ENCODE measurements at regions not wholly inside any gene's neighbourhood (a gene's known extent, or its start where the extent isn't known, plus 50 kb on each side); places are given as distances from the start of the nearest gene placed in this dataset.

- no peak overlapping the region for H3K27ac ChIP-seq
- no peak for ATAC-seq (ENCODE audit: insufficient number of reproducible peaks, low FRiP score, low read depth)
Measured at GRCh38 chr22:49574881-49575702, 252.6 kb downstream of the BRD1 start.

GRCh38 chr22:49574205-49574880, 253.3 kb downstream of the BRD1 start:
- ATAC-seq (ENCODE audit: insufficient number of reproducible peaks, low FRiP score, low read depth) (no peak), DNase-seq (ENCODE audit: low spot score) (no peak)
- H3K36me3 ChIP-seq, result no peaks in the 10 kb centered on the region
- no peak for TF ChIP-seq CTCF (IDR thresholded peaks at IDR 0.05)
- no peaks in the 10 kb centered on the region for H3K27me3 ChIP-seq (replicated peaks; ENCODE audit: insufficient read depth)
- no peak overlapping the region for H3K27ac ChIP-seq
- no peak overlapping the region for H3K4me3 ChIP-seq
- H3K9me3 ChIP-seq, result no peaks in the 10 kb centered on the region
- no peaks in the 10 kb centered on the region for H3K4me1 ChIP-seq (ENCODE audit: control insufficient read depth in 1 of 2, low read depth in 2 of 2)

More at GRCh38 chr22:49574881-49575702, 252.6 kb downstream of the BRD1 start:
- Histone ChIP-seq H3K9me3 (peaks cover 3% of the 10 kb centered on the region), H3K27me3 (replicated peaks; ENCODE audit: insufficient read depth) (no peaks in the 10 kb centered on the region), H3K4me3 (no peak overlapping the region), H3K36me3 (no peaks in the 10 kb centered on the region), H3K4me1 (ENCODE audit: control insufficient read depth in 1 of 2, low read depth in 2 of 2) (no peaks in the 10 kb centered on the region)
- TF ChIP-seq CTCF (IDR thresholded peaks at IDR 0.05), result no peak
- DNase-seq (ENCODE audit: low spot score), result no peak

DNA sequence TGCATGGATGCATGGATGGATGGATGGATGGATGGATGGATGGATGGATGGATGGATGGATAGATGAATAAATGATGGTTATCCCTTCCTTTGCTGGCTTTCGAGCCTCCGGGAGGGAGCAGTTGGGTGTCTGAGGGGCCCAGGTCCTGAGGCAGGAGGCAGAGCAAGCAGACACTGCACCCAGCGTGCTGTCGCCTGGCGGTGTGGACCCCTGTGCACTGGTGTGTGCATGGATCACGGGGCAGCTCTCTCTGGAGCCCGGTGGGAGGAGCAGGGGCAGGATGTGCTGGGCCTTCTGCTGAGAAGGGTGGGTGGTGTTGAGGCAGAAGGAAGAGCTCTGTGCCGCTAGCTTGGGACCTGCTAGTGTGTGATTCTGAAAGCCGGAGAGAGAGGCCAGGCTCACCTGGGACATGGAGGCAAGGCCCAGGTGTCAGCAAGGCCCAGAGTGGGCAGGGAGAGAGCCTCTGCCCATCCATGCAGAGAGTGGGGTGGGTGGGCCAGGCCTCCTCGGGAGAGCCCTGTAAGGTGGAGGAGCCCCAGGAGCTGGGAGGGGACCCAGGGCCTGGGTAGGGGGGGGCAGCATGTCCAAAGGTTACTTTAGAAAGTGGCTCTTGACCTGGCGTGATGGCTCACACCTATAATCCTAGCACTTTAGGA, 254.4 kb downstream of the BRD1 start:
- DNase-seq (ENCODE audit: low spot score) (no peak), ATAC-seq (ENCODE audit: insufficient number of reproducible peaks, low FRiP score, low read depth) (no peak)
- Histone ChIP-seq H3K27ac (no peak overlapping the region), H3K9me3 (no peaks in the 10 kb centered on the region), H3K4me3 (no peak overlapping the region), H3K36me3 (no peaks in the 10 kb centered on the region), H3K4me1 (ENCODE audit: control insufficient read depth in 1 of 2, low read depth in 2 of 2) (no peaks in the 10 kb centered on the region), H3K27me3 (replicated peaks; ENCODE audit: insufficient read depth) (no peaks in the 10 kb centered on the region)
- no peak for TF ChIP-seq CTCF (IDR thresholded peaks at IDR 0.05)

- TF ChIP-seq CTCF (IDR thresholded peaks at IDR 0.05), result no peak
- H3K27ac ChIP-seq, result no peak overlapping the region
- ATAC-seq (ENCODE audit: insufficient number of reproducible peaks, low FRiP score, low read depth) (no peak), DNase-seq (ENCODE audit: low spot score) (no peak)
- no peaks in the 10 kb centered on the region for H3K9me3 ChIP-seq
- no peaks in the 10 kb centered on the region for H3K4me1 ChIP-seq (ENCODE audit: control insufficient read depth in 1 of 2, low read depth in 2 of 2)
- no peak overlapping the region for H3K4me3 ChIP-seq
- no peaks in the 10 kb centered on the region for H3K36me3 ChIP-seq
- H3K27me3 ChIP-seq (replicated peaks; ENCODE audit: insufficient read depth), result no peaks in the 10 kb centered on the region
Measured at GRCh38 chr22:49571326-49571725, 256.3 kb downstream of the BRD1 start.
